ENCODE measurements at regions not wholly inside any gene's neighbourhood (a gene's known extent, or its start where the extent isn't known, plus 50 kb on each side); places are given as distances from the start of the nearest gene placed in this dataset.

GRCh38 chr9:92206488-92206887 is 87.0 kb downstream of the IARS1 start:
- TF ChIP-seq POLR2AphosphoS5 (IDR thresholded peaks at IDR 0.05; ENCODE audit: insufficient read depth in 1 of 2, low read depth in 1 of 2) (no peak), POLR2A (IDR thresholded peaks at IDR 0.05) (no peak), CTCF (IDR thresholded peaks at IDR 0.05) (no peak)

Data from vagina (tissue), 2 donors.